GM12878 (cell line): ENCODE measurements at regions not wholly inside any gene's neighbourhood (a gene's known extent, or its start where the extent isn't known, plus 50 kb on each side); places are given as distances from the start of the nearest gene placed in this dataset.

ENCODE experiments used
- ATAC-seq: fragments of 200-7000 bp; cut with Tn5 transposase; 3 replicates; pipeline ENCODE4 v1.9.1; 2020; ENCODE audit warnings: mild to moderate bottlenecking, moderate library complexity
- BruUV-seq: library from RNA; stranded (reverse); fragments of 400-500 nt; replicated peaks from 2 replicates; lab custom pipeline; 2021; lab: Mats Ljungman, UMichigan
- CTCF ChIA-PET: fragments of 300-600 bp; sonication (Branson Sonifier 250); formaldehyde crosslinking; extraction: SDS; loops from one replicate; lab custom pipeline; 2021; ENCODE audit warnings: inconsistent platforms; lab: Yijun Ruan, JAX
- POLR2A ChIA-PET: fragments of 350-600 bp; formaldehyde crosslinking; extraction: SDS; loops from one replicate; lab custom pipeline; 2021; ENCODE audit warnings: inconsistent platforms; lab: Charles Lee
- RAD21 ChIA-PET: fragments of 300-600 bp; sonication (Branson Sonifier 250); formaldehyde crosslinking; loops from one replicate; lab custom pipeline; 2023; ENCODE audit warnings: antibody characterized with exemption; ENCODE audit not compliant: unreplicated experiment; lab: Charles Lee
- SMC1A ChIA-PET: fragments of 300-600 bp; sonication (Branson Sonifier 250); formaldehyde crosslinking; loops from one replicate; lab custom pipeline; 2023; ENCODE audit not compliant: unreplicated experiment, uncharacterized antibody; lab: Charles Lee
- DNase-seq: peaks from one replicate; pipeline ENCODE4 v3.0.0-alpha.2; 2011; ENCODE audit warnings: low read depth, low spot score
- FAIRE-seq: peaks from 3 replicates; lab custom pipeline; 2011; peaks lifted over from hg19 to GRCh38; lab: Jason Lieb, UNC
- H2AFZ ChIP-seq: 2 replicates; pipeline ENCODE4 v1.6.0; 2011; ENCODE audit warnings: low read depth, low read length, control low read depth; ENCODE audit not compliant: control insufficient read depth
- H3K27ac ChIP-seq: 2 replicates; pipeline ENCODE4 v1.5.1; 2011; ENCODE audit warnings: control low read depth; ENCODE audit not compliant: control insufficient read depth, insufficient read depth
- H3K27me3 ChIP-seq, 2 experiments: replicated peaks in 1 of 2; 2 replicates each; pipeline versions ENCODE4 v1.6.0 to v1.6.1; 2011; ENCODE audit warnings: low read length in 1 of 2; ENCODE audit not compliant: control insufficient read depth in 2 of 2, insufficient read depth in 2 of 2
- H3K36me3 ChIP-seq, 2 experiments: 2 replicates each; pipeline ENCODE4 v1.5.1; 2011; ENCODE audit warnings: low read length in 1 of 2; ENCODE audit not compliant: control insufficient read depth in 2 of 2, insufficient read depth in 2 of 2
- H3K4me1 ChIP-seq: 2 replicates; pipeline ENCODE4 v1.6.1; 2011; ENCODE audit warnings: mild to moderate bottlenecking, low read length, moderate library complexity, mixed read lengths; ENCODE audit not compliant: control insufficient read depth, insufficient read depth
- H3K4me2 ChIP-seq: 2 replicates; pipeline ENCODE4 v1.6.0; 2011; ENCODE audit warnings: control low read depth; ENCODE audit not compliant: control insufficient read depth, insufficient read depth
- H3K4me3 ChIP-seq: fragments of 200-600 bp; sonication (generic); 2 replicates; pipeline ENCODE4 v1.5.1; 2016
- H3K79me2 ChIP-seq: 2 replicates; pipeline ENCODE4 v1.6.0; 2011; ENCODE audit warnings: low read length; ENCODE audit not compliant: control insufficient read depth, insufficient read depth
- H3K9ac ChIP-seq: 2 replicates; pipeline ENCODE4 v1.8.0; 2011; ENCODE audit warnings: low read length, control low read depth, mixed read lengths; ENCODE audit not compliant: control insufficient read depth, insufficient read depth
- H3K9me3 ChIP-seq: replicated peaks from 3 replicates; pipeline ENCODE4 v1.5.1; 2011; ENCODE audit warnings: mild to moderate bottlenecking, low read length; ENCODE audit not compliant: control insufficient read depth, insufficient read depth
- H4K20me1 ChIP-seq: 2 replicates; pipeline ENCODE4 v1.6.0; 2011; ENCODE audit not compliant: control insufficient read depth, insufficient read depth
- ATF7 ChIP-seq: fragments of 450-650 bp; IDR thresholded peaks from 2 replicates; pipeline ENCODE4 v1.6.1; 2016; ENCODE audit warnings: low read depth, mild to moderate bottlenecking
- CHD4 ChIP-seq: fragments of 200-600 bp; sonication (generic); IDR thresholded peaks from 2 replicates; pipeline ENCODE4 v1.6.1; 2016; ENCODE audit warnings: mild to moderate bottlenecking
- IKZF1 ChIP-seq: fragments of 450-650 bp; conservative IDR thresholded peaks from 2 replicates; pipeline ENCODE4 v1.6.1; 2017; ENCODE audit warnings: antibody characterized with exemption, mild to moderate bottlenecking
- IKZF2 ChIP-seq, 2 experiments: fragments of 450-650 bp; IDR thresholded peaks; 2 replicates each; pipeline ENCODE4 v1.6.1; 2017; ENCODE audit warnings: mild to moderate bottlenecking in 2 of 2, moderate library complexity in 2 of 2
- MTA2 ChIP-seq: fragments of 450-650 bp; IDR thresholded peaks from 2 replicates; pipeline ENCODE4 v1.6.1; 2016; ENCODE audit warnings: low read depth, mild to moderate bottlenecking, moderate library complexity
- MYB ChIP-seq: fragments of 150-350 bp; IDR thresholded peaks from 2 replicates; pipeline ENCODE4 v1.6.1; 2014; ENCODE audit warnings: mild to moderate bottlenecking, low read depth, low read length, borderline replicate concordance
- NFIC ChIP-seq: IDR thresholded peaks from 2 replicates; pipeline ENCODE4 v1.6.1; 2012; ENCODE audit warnings: low read depth, mild to moderate bottlenecking, inconsistent platforms, low read length, moderate library complexity
- POU2F2 ChIP-seq: IDR thresholded peaks from 3 replicates; pipeline ENCODE4 v1.6.1; 2011; ENCODE audit warnings: low read depth, mild to moderate bottlenecking, low read length, borderline replicate concordance
- SMAD1 ChIP-seq: fragments of 450-650 bp; IDR thresholded peaks from 2 replicates; pipeline ENCODE4 v1.6.1; 2018; ENCODE audit warnings: mild to moderate bottlenecking, low read depth; ENCODE audit not compliant: partially characterized antibody
- SP1 ChIP-seq: IDR thresholded peaks from one replicate; pipeline ENCODE4 v1.6.1; 2011; ENCODE audit warnings: low read depth, low read length
- WGBS: methylation state at CpG from one replicate; pipeline ENCODE4 v1.1.6; 2016; ENCODE audit warnings: low lambda C conversion rate; ENCODE audit not compliant: insufficient replicate concordance, insufficient coverage; ENCODE audit errors: missing lambda C conversion rate; 5-methylcytosine and 5-hydroxymethylcytosine counted together
- in situ Hi-C: fragments of 300-500 bp; cut with MboI; formaldehyde crosslinking; loops from 9 replicates; pipeline ENCODE4 v1.14.3; 2018; ENCODE audit warnings: mixed read lengths
- intact Hi-C: fragments of 100-400 bp; cut with micrococcal nuclease; formaldehyde crosslinking; loops from one replicate; pipeline ENCODE4 v1.14.2; 2022; ENCODE audit not compliant: unreplicated experiment
- TF ChIP-seq, protein P1 (sequence below): fragments of 450-650 bp; IDR thresholded peaks from 2 replicates; pipeline ENCODE4 v1.6.1; 2017; ENCODE audit warnings: low read depth, mild to moderate bottlenecking, moderate library complexity
- TF ChIP-seq, protein P2 (sequence below), 3 experiments: IDR thresholded peaks in 2 of 3; conservative IDR thresholded peaks in 1 of 3; 2 replicates each; pipeline ENCODE4 v1.5.1; 2011; ENCODE audit warnings: low read depth in 3 of 3, low read length in 3 of 3, mild to moderate bottlenecking in 3 of 3, control low read depth in 2 of 3, moderate library complexity in 2 of 3, inconsistent platforms in 1 of 3, mixed read lengths in 1 of 3; ENCODE audit not compliant: control insufficient read depth in 2 of 3, insufficient read depth in 1 of 3; ENCODE audit errors: extremely low read depth in 1 of 3
- TF ChIP-seq, protein P3 (sequence below): fragments of 450-650 bp; IDR thresholded peaks from 2 replicates; pipeline ENCODE4 v1.6.1; 2017; ENCODE audit warnings: mild to moderate bottlenecking, moderate library complexity

DNA sequence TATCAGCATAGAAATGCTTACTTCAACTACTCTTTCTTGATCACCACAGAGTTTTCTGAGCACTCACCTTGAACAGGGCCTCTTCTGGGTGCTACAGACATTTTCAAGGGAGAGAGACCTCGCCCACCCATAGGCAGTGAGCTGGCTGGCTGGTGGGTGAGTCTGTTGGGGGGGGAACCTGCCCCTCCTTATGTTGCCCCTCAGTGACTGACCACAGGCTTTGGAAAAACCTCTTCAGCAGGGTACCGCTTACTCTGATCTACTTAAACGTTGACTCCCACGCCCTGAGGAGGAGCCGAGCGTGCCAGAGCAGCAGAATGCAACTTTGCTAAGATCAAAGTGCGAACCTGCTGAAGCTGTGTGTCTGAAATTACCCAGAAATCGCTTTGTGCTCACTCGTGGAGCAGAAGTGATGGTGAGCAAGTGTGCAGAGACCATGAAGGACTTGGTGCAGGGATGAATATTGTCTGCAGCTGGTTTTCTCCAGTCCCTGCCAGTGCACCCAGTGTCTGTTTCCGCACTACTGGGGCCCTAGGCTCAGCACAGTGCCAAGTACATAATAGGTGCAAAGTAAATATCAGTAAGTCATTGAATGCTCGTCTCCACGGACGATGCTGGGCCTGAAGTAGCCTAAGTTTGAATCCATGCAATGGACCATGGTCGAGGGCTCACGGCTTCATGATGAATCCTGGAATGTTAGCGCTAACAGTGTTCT, 158.7 kb upstream of the IRF2BP2 start (continued):
- TF ChIP-seq IKZF2 (IDR thresholded peaks at IDR 0.05) = peak in 1 of 2 experiments; percentile 30; a peak in 1 of 4 replicates
- TF ChIP-seq MYB = no peak

DNA sequence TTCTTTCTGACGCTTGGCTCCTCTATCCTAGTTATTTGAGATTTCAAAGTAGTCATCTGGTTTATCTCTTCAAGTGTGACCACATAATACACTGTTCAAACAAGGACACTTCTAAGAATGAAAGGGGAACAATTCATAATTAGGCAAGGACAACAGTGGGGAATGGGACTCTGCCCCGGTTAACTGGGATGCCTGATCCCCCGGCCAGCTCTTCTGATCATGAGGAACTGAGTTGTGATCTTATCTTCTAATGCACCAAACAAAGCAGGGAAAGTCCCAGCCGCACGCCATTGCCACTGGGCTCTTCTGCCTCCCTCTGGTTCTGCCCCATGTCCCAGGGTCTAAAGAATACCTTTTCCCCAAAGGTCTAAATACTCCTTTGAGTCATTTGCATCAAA, 158.2 kb upstream of the IRF2BP2 start:
- SMC1A ChIA-PET = interaction anchor here (0.8 to 9.0 kb wide), 29 partner anchors 8 to 269 kb away, joined by 3 to 92 read pairs (median 4); partner anchors contain the start of gene IRF2BP2
- Histone ChIP-seq H3K27me3 (no peaks in the 10 kb centered on the region), H4K20me1 (no peaks in the 10 kb centered on the region), H3K9ac (no peak overlapping the region), H3K27ac (peak overlapping the region; percentile 54; the same call in 1 of the 2 replicates), H2AFZ (peak overlapping the region; percentile 18; the same call in 1 of the 2 replicates), H3K4me1 (peaks cover 32% of the 10 kb centered on the region), H3K4me2 (peak overlapping the region; percentile 40; the same call in 1 of the 2 replicates), H3K79me2 (no peaks in the 10 kb centered on the region), H3K9me3 (no peaks in the 10 kb centered on the region), H3K36me3 (no peaks in the 10 kb centered on the region), H3K4me3 (no peak overlapping the region)
- in situ Hi-C loops (no loop called here), intact Hi-C loops (loop anchor here (1.0 kb wide), 1 partner anchor 158 kb away; the partner anchor contains the start of gene IRF2BP2)
- 15% methylated on average over 5 of the region's 5 CpGs for WGBS
- peak; percentile 35 for ATAC-seq
- RAD21 ChIA-PET = interaction anchor here (0.8 to 13.1 kb wide), 22 partner anchors 14 to 315 kb away, joined by 3 to 155 read pairs (median 4); partner anchors contain the start of gene IRF2BP2
- CTCF ChIA-PET = interaction anchor here (0.8 to 2.4 kb wide), 10 partner anchors 37 to 273 kb away, joined by 3 to 12 read pairs (median 4); no protein-coding TSS in a partner anchor
- POLR2A ChIA-PET = interaction anchor here (0.8 to 1.7 kb wide), 11 partner anchors 37 to 202 kb away, joined by 3 to 6 read pairs (median 3); partner anchors contain the start of gene IRF2BP2
- BruUV-seq = no TSS peak
- peak; percentile 52 for DNase-seq
- FAIRE-seq = peak; percentile 23
- TF ChIP-seq, protein P1, sequence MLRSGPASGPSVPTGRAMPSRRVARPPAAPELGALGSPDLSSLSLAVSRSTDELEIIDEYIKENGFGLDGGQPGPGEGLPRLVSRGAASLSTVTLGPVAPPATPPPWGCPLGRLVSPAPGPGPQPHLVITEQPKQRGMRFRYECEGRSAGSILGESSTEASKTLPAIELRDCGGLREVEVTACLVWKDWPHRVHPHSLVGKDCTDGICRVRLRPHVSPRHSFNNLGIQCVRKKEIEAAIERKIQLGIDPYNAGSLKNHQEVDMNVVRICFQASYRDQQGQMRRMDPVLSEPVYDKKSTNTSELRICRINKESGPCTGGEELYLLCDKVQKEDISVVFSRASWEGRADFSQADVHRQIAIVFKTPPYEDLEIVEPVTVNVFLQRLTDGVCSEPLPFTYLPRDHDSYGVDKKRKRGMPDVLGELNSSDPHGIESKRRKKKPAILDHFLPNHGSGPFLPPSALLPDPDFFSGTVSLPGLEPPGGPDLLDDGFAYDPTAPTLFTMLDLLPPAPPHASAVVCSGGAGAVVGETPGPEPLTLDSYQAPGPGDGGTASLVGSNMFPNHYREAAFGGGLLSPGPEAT = peak; percentile 75
- no peak for TF ChIP-seq NFIC
- TF ChIP-seq ATF7 = peak; percentile 46; the same call in 1 of the 2 replicates
- TF ChIP-seq, protein P2, sequence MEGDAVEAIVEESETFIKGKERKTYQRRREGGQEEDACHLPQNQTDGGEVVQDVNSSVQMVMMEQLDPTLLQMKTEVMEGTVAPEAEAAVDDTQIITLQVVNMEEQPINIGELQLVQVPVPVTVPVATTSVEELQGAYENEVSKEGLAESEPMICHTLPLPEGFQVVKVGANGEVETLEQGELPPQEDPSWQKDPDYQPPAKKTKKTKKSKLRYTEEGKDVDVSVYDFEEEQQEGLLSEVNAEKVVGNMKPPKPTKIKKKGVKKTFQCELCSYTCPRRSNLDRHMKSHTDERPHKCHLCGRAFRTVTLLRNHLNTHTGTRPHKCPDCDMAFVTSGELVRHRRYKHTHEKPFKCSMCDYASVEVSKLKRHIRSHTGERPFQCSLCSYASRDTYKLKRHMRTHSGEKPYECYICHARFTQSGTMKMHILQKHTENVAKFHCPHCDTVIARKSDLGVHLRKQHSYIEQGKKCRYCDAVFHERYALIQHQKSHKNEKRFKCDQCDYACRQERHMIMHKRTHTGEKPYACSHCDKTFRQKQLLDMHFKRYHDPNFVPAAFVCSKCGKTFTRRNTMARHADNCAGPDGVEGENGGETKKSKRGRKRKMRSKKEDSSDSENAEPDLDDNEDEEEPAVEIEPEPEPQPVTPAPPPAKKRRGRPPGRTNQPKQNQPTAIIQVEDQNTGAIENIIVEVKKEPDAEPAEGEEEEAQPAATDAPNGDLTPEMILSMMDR (IDR thresholded peaks at IDR 0.05 in 2 of 3, conservative IDR thresholded peaks at IDR 0.05 in 1 of 3; ENCODE audit: control insufficient read depth in 2 of 3, extremely low read depth in 1 of 3, insufficient read depth in 1 of 3, low read depth in 3 of 3, low read length in 3 of 3) = peak in 2 of 3 experiments; percentile 19 to 46; a peak in 4 of 6 replicates
- no peak for TF ChIP-seq CHD4
- peak; percentile 62 for TF ChIP-seq IKZF1
- TF ChIP-seq SP1 = no peak
- no peak for TF ChIP-seq SMAD1
- TF ChIP-seq POU2F2 = peak; percentile 51; the same call in 1 of the 3 replicates
- 0 out of 2 replicates have a peak, but pooled peaks have one; percentile 29 for TF ChIP-seq MTA2
- TF ChIP-seq, protein P3, sequence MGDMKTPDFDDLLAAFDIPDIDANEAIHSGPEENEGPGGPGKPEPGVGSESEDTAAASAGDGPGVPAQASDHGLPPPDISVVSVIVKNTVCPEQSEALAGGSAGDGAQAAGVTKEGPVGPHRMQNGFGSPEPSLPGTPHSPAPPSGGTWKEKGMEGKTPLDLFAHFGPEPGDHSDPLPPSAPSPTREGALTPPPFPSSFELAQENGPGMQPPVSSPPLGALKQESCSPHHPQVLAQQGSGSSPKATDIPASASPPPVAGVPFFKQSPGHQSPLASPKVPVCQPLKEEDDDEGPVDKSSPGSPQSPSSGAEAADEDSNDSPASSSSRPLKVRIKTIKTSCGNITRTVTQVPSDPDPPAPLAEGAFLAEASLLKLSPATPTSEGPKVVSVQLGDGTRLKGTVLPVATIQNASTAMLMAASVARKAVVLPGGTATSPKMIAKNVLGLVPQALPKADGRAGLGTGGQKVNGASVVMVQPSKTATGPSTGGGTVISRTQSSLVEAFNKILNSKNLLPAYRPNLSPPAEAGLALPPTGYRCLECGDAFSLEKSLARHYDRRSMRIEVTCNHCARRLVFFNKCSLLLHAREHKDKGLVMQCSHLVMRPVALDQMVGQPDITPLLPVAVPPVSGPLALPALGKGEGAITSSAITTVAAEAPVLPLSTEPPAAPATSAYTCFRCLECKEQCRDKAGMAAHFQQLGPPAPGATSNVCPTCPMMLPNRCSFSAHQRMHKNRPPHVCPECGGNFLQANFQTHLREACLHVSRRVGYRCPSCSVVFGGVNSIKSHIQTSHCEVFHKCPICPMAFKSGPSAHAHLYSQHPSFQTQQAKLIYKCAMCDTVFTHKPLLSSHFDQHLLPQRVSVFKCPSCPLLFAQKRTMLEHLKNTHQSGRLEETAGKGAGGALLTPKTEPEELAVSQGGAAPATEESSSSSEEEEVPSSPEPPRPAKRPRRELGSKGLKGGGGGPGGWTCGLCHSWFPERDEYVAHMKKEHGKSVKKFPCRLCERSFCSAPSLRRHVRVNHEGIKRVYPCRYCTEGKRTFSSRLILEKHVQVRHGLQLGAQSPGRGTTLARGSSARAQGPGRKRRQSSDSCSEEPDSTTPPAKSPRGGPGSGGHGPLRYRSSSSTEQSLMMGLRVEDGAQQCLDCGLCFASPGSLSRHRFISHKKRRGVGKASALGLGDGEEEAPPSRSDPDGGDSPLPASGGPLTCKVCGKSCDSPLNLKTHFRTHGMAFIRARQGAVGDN = no peak
